OCI-LY7 (cell line): ENCODE measurements at regions not wholly inside any gene's neighbourhood (a gene's known extent, or its start where the extent isn't known, plus 50 kb on each side); places are given as distances from the start of the nearest gene placed in this dataset.

Experiments used
- CTCF ChIP-seq: fragments of 200-600 bp; sonication (generic); conservative IDR thresholded peaks from 2 replicates; pipeline ENCODE4 v1.5.1; 2014; ENCODE audit warnings: mild to moderate bottlenecking, antibody characterized with exemption, low read length, moderate library complexity, mixed read lengths
- EZH2phosphoT487 ChIP-seq: fragments of 200-600 bp; sonication (generic); IDR thresholded peaks from 2 replicates; pipeline ENCODE4 v1.6.1; 2018; ENCODE audit warnings: low read depth, borderline replicate concordance, mild to moderate bottlenecking, mixed run types, antibody characterized with exemption, low read length, moderate library complexity, mixed read lengths

- TF ChIP-seq CTCF (no peak), EZH2phosphoT487 (no peak)
Observed at GRCh38 chr6:3921663-3922062, 72.5 kb downstream of the FAM50B start.
